SHP77 (cell line): ENCODE measurements at regions not wholly inside any gene's neighbourhood (a gene's known extent, or its start where the extent isn't known, plus 50 kb on each side); places are given as distances from the start of the nearest gene placed in this dataset.

Experiments
- DNase-seq, 2 experiments: peaks; one replicate each; lab custom pipeline; 2025; lab: John Stamatoyannopoulos, UW

DNA sequence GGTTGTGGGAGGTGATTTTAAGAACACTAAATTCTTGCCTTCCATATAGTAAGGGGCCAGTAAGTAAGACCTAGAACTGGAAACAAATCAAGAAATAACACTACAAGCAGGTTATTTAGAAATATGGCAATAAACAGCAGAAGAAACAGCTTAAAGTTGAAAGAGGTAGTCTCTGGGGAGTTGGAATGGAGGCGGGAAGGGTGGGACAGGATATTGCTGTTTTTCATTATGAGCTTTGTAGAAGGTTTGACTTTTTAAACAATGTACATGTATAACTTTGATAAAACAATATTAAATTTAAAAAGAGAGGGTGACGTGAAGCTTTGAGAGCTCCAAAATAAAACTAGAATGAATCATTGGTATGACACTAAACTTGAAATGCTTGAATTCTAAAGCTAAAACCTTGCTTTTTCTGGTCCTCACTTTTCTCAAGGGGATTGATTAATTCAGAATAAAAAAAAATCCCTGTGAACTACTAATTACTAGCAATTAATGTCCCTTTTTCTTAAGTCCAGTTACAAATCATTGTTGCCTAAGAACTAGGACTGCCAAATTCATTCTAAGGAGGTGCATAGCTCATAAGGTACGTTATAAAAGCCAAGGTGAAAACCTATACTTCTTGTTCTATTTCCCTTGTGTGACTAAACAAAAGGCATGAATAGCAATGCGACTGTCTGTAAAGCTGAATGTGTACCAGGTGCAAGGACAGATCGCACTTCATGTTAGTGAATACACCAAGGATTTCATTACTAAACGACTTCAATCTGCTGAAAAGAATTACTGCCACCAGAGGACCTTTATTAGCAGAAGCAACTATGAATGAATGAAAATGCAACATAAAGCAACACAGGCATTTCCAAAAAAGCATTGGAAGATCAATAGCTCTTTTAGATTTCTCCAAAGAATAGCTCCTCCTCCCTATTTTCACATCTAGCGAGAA is 177.5 kb downstream of the RBM43 start:
- no peak for DNase-seq

DNA sequence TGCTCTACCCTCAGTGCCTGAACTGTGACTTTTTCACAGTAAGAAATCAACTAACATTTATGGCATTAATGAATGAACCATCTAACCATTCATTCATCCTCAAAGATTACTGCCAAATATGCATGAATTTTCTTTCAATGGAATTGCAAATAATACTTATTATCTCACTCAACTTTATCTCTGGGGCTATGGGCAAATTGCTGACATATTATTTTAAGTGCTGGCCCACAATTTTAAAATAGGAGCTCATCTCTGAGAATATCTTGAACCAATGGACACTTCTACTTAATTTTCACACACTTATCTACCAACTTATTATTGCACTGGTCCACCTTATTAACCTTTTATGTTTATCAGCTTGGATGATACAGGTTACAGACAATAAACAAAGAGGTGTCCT is 182.8 kb downstream of the RBM43 start:
- no peak for DNase-seq

- no peak for DNase-seq
Measured at GRCh38 chr2:151071906-151072305, 189.8 kb downstream of the RBM43 start.

GRCh38 chr2:151071382-151071781 is 190.3 kb downstream of the RBM43 start:
- no peak for DNase-seq

DNA sequence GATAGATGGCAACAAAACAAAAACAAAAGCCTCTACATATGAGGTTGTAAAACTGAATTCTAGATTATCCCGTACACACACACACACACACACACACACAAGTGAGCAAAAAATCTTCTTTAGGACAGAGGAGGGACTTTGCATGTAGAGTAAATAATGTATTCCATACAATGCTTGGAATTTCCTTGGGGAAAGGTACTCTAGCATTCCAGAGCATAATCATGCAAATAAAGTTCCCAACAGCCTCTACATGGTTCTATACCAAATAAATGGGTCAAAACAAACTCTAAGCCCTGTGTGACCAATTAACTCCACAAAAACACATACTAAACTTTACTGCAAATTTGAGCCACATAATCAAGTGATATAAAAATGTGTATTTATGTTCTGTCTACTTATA is 191.4 kb downstream of the RBM43 start:
- no peak for DNase-seq

GRCh38 chr2:151067658-151068369 is 193.8 kb downstream of the RBM43 start:
- no peak for DNase-seq

DNA sequence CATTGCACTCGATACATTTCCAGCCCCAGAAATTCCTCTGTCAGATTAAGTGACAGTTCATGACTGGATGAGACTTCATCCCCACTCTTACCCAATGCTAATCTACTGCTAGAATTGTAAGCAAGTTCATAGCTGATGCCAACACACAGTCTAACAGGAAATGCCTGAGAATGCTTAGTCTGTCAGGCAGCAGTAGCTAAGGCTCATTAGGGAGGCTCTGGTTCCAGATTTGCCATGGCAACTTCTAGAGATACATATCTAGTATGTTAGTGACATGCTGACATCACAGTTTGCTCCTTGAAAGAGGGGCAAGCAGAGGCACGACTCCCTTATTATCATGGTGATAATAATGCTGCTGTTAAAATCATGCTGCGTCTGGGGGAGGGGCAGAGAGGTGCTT is 198.4 kb downstream of the RBM43 start:
- DNase-seq, result no peak

DNA sequence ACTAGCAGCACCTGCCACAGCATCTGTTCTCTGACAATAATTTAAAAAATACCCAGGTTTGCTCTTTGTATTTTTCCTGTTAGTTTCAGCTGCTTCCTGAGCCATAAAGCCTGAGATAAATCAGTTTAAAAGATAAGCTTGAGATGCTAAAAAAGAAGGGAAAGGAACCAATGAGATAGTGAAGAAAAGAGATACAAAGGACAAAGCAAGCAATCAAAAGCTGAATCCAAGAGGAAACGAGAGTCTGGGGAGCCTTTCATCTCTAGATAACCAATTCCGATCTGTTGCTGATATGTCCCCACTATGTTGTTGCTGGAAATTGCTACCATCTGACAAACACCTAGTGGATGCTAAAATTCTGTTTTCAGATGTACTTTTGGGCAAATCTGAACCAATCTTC is 201.4 kb downstream of the RBM43 start:
- no peak for DNase-seq

DNA sequence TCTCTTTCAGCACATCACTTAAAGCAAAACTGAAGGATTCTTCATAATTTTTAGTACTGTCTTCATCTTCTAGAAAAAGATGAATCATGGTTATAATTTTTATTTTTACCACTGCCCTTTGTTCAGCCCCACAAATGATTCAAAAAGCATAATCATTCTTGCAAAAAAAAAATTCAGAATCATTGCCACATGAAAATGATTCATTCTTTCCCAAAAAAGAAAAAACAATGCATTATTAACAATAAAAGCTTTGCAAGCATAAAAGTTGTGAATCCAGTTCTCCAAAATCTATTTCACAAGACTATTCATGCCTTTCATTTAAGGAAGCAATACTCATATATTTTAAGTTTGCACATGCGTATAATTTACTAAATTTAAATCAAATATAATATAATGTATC is 204.8 kb downstream of the RBM43 start:
- DNase-seq, result no peak

GRCh38 chr2:151053661-151053990 is 208.0 kb downstream of the RBM43 start:
- no peak for DNase-seq

DNA sequence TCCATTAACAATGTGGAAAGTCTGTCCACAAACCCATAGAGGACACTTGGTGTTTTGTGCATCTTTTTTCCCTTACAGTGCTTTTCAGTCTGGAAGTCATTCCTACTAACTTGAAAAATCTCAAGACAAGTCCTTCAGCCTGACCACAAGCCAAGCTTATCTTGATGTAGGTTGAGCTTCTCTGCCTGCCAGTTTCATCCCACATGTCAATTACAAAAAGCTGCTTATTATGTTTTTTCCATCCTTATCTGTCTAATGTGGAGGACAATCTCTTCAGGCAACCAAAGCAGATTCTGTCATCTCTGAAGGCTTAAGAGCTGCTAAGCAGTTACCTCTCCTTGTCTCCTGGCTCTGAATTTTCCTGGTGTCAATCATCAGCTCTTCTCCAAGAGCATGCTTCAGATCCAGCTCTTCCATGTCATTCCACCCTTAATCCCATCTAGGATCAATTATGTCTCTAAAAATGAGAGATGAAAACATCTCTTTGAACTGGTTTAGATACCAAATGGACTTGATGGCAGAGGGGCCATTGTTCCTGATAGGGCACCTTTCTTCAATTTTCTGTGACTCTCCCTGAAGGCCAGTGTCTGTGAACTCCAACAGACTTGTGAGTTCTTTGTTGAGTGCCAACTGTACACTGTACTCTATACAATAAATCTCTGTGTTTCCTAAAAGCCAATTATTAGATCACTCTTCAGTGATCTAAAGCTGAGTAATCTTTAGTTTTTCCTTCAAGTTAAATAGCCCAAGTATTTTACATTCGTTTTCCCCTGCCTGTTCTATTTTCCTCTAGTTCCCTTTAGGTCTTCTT is 208.6 kb downstream of the RBM43 start:
- no peak for DNase-seq

- peak in 1 of 2 experiments; percentile 27 for DNase-seq
Measured at GRCh38 chr2:151051574-151052220, 210.0 kb downstream of the RBM43 start.

- no peak for DNase-seq
Measured at GRCh38 chr2:151049746-151050145, 211.9 kb downstream of the RBM43 start.

DNA sequence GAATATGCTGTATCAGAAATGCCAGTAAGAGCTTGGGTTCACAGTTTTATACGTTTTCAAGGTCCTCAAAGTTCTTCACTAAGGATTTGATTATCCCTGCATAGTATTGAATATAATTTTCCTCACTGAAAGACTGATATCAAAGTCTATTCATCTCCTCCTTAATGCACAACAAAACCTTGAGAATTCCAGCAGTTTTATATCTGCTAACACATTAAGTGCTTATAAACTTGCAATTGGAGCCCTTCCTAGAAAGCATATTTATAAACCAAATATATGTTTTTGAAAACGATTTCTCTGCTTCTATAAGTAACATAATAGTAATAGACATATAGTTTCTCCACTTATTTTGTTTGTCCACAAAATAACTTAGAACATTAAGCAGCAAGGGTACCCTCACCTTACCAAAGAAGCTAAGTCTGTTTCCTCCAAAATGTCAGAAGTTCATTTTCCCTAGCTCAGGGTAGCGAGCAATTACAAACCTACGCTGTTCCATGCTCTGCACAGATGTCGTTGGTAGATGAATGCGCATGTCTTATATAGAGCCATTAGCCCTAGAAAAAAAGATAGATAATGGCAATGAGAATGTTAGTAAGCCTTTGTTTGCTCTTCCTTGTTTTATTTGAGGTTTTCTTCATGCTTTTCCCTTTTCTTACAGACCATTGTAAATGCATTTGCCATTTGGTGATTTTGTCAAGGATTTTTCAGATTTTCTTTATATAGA is 213.2 kb downstream of the RBM43 start:
- DNase-seq, result no peak

GRCh38 chr2:151043484-151043883 is 218.2 kb downstream of the RBM43 start:
- DNase-seq, result no peak

GRCh38 chr2:151042964-151043363 is 218.7 kb downstream of the RBM43 start:
- no peak for DNase-seq

- DNase-seq, result no peak
Measured at GRCh38 chr2:151040039-151040438, 221.6 kb downstream of the RBM43 start.

DNA sequence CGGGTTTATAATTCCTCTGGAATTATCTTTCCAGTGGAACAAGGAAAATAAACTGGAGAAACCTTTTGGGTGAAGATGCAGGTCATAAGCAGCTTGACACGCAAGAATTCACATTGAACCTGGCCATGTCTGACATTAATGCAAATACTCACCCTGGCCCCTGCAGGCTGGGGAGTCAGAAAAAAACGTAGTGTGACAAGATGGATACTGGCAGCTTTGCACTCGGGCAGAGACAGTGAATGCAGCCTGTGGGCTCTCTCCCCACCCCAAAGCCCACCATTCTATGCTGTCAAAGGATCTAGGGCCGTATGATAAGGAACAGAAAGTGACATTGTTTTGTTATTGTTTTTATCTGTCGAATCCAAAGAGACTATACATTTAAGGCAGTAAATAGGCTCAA is 223.1 kb downstream of the RBM43 start:
- no peak for DNase-seq

DNA sequence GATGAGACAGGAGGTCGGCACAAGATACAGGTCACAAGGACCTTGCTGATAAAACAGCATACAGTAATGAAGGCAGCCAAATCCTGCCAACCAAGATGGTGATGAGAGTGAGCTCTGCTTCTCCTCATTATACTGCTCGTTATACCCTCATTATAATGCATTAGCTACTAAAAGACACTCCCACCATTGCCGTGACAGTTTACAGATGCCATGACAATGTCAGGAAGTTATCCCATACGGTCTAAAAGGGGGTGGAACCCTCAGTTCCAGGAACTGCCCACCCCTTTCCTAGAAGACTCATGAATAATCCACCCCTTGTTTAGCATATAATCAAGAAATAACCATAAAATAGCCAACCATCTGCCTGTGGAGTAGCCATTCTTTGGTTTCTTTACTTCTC is 224.2 kb downstream of the RBM43 start:
- DNase-seq, result no peak

DNA sequence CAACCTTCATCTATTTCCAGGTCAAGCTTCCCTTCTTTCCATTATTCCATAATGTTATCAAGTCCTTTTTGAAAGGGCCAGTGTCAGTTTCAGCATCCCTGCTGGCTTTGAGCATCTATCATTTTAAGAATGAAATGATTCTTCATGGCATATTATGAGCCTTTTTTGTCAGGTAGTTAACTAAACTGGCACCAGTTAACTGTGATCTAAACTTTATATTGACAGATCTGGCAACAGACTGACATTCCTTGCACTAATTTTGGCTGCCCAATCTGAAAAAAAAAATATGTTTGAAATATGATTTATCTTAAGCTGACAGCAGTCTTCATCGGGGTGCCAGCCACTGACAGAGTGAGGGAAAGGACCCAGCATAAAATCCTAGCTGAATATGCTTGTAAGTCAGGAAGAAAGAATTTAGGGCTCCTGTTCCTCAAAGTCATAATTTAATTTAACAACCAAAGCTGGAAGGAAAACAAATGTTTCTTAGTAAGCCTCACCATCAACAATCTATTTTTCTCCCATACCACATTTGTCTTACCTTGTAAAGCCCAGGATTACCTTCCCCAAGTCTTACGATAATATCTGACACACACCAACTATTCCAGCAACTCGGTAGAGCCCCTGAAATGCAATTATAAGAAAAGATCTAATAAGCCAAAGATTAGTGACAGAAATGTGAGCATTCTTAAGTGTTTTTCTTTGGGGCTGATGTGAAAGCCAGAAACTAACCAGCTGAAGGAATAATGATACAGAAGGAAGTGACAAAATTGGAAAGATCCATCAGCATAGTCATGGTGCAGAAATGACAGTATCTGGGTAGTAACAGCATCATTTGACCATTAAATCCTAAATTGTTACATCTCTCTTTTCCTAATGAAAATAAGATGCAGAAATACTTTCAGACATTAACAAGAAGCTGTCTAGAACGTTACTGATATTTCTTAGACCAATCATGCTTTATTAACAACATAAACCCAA is 228.1 kb downstream of the RBM43 start:
- no peak for DNase-seq
